Activated T-cell treated with anti-CD3 and anti-CD28 coated beads, Interleukin-2, amount 50 U/mL, for 4 hours (primary cell): ENCODE measurements at regions not wholly inside any gene's neighbourhood (a gene's known extent, or its start where the extent isn't known, plus 50 kb on each side); places are given as distances from the start of the nearest gene placed in this dataset.
"Not testable (repeated sequence)": the region's sequence is repeated elsewhere in the genome, so short reads cannot be mapped to it uniquely, and the experiment has no call there.

Experiments
- ATAC-seq, 2 donors: fragments of 200-7000 bp; cut with Tn5 transposase; one replicate each; pipeline ENCODE4 v1.10.0; 2021
- DNase-seq: peaks from one replicate; pipeline ENCODE4 v3.0.0-alpha.2; 2020
- H3K27me3 Mint-ChIP-seq: one replicate; pipeline ENCODE4 v1.8.0; 2021; ENCODE audit warnings: low read depth, mixed read lengths
- H3K36me3 Mint-ChIP-seq: one replicate; pipeline ENCODE4 v1.8.0; 2022; ENCODE audit warnings: mixed read lengths; ENCODE audit not compliant: insufficient read depth
- H3K4me1 Mint-ChIP-seq: one replicate; pipeline ENCODE4 v1.8.0; 2021; ENCODE audit warnings: low read depth, mixed read lengths
- H3K4me3 Mint-ChIP-seq: one replicate; pipeline ENCODE4 v1.8.0; 2021; ENCODE audit warnings: mild to moderate bottlenecking, moderate library complexity, mixed read lengths
- H3K9me3 Mint-ChIP-seq: one replicate; pipeline ENCODE4 v1.8.0; 2021; ENCODE audit warnings: mixed read lengths

DNA sequence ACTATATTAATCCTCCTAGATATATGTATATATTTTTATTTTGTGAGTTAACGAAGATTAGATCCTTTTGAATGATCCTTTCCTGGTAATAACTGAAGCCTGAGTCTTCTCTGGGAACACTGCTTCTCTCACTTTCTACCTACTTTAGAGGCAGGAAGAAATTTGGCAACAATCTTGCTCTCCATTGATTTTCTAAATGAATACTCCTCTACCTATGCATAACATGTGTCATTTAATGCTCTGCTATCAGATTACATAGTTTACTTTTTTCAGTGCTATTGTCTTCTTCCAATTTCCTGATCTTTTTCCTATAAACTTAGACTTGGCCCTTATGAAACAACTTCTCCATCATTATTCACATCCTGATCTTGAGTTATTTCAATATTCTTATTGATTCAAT lies 60.4 kb upstream of the PDHA2 start:
- H3K9me3 Mint-ChIP-seq: peaks cover 5% of the 10 kb centered on the region
- DNase-seq: no peak
- H3K27me3 Mint-ChIP-seq: no peaks in the 10 kb centered on the region
- no peaks in the 10 kb centered on the region for H3K36me3 Mint-ChIP-seq
- ATAC-seq: no peak
- H3K4me1 Mint-ChIP-seq: no peaks in the 10 kb centered on the region
- no peak overlapping the region for H3K4me3 Mint-ChIP-seq

DNA sequence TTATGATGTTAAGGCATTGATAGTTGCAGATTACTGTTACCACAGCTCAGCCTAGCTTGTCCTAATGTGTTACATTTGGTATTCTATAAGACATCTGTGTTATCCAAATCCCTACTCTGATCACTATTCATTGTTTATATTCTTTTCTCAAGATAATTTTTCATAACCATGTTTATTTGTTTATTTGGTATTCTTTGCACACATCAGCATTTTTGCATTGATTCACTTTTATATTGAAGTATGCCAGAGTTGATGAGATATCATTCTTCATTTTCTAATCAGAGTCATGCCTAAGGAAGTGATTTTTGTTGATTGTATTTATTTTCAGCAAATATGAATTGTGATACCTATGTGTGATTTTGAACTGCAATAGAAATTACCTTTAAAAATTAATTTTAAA lies 61.2 kb upstream of the PDHA2 start:
- H3K4me1 Mint-ChIP-seq: no peaks in the 10 kb centered on the region
- ATAC-seq (no peak), DNase-seq (no peak)
- H3K27me3 Mint-ChIP-seq: no peaks in the 10 kb centered on the region
- H3K36me3 Mint-ChIP-seq: no peaks in the 10 kb centered on the region
- no peak overlapping the region for H3K4me3 Mint-ChIP-seq
- H3K9me3 Mint-ChIP-seq: peaks cover 5% of the 10 kb centered on the region

DNA sequence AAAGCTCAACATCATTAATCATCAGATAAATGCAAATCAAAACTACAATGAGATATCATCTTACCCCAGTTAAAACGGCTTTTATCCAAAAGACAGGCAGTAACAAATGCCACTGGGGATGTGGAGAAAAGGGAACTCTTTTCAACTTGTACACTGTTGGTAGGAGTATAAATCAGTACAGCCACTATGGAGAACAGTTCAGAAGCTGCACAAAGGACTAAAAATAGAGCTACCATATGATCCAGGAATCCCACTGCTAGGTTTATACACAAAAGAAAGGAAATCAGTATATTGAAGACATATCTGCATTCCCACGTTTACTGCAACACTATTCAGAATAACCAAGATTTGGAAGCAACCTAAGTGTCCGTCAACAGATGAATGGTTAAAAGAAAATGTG lies 69.3 kb upstream of the PDHA2 start:
- H3K4me3 Mint-ChIP-seq, ATAC-seq, DNase-seq, H3K36me3 Mint-ChIP-seq, H3K27me3 Mint-ChIP-seq, H3K9me3 Mint-ChIP-seq, H3K4me1 Mint-ChIP-seq: not testable (repeated sequence)

DNA sequence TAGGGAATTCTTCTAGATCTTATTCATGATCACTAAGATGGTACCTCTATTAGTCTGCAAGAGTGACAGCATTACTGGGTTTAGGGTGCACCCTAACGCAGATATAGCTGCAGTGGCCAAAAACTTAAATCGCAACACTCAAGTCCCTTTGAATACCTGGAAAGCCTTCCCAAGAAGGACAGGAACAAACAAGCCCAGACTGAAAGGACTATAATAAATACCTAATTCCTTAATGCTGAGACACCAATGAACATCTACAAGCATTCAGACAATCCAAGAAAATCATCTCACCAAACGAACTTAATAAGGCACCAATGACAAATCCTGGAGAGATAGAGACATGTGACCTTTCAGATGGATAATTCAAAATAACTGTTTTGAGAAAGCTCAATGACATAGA lies 74.9 kb upstream of the PDHA2 start:
- H3K36me3 Mint-ChIP-seq: no peaks in the 10 kb centered on the region
- ATAC-seq: no peak
- no peaks in the 10 kb centered on the region for H3K4me1 Mint-ChIP-seq

DNA sequence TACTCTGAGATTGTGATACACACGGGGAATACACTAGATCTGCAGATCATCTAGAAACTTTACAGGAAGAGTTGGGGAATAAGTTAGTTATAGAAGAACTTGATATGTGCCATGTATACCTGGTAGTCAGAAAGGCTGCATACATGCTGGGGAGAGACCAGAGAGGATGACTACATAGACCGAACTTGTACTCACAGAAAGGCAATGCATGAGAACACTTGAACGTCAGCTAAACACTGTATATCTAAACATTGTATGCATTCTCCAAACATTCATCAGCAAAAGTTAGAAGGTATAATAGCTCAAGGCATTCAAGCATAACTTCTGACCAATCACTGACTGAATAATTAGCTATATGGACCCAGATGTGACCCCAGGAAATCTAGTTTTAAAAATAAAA lies 78.0 kb upstream of the PDHA2 start:
- H3K4me3 Mint-ChIP-seq: no peak overlapping the region
- H3K9me3 Mint-ChIP-seq: peaks cover 5% of the 10 kb centered on the region
- no peaks in the 10 kb centered on the region for H3K27me3 Mint-ChIP-seq
- ATAC-seq (no peak), DNase-seq (no peak)
- no peaks in the 10 kb centered on the region for H3K4me1 Mint-ChIP-seq
- no peaks in the 10 kb centered on the region for H3K36me3 Mint-ChIP-seq

More for the DNA sequence above, 74.9 kb upstream of the PDHA2 start:
- Mint-ChIP-seq H3K4me3 (no peak overlapping the region), H3K9me3 (peaks cover 5% of the 10 kb centered on the region), H3K27me3 (no peaks in the 10 kb centered on the region)
- no peak for DNase-seq

DNA sequence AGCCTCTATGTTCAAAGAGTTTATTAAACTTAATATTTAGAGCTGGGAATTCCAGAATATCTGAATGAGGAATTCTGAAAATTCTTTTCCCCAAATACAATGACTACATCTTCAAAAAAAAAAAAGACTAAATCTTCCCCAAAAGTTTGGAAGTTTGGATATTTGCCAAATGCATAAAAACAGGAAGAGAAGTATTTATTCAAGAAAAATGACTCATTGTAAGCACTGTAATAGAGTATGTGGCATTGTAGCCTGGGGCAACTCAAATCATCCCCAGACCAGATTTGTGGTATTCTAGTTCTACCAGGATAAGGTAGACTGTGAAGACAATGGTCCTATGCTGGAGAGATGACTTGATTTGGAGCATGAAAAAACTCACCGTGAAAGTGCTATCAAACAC lies 78.5 kb upstream of the PDHA2 start:
- ATAC-seq (no peak), DNase-seq (no peak)
- no peaks in the 10 kb centered on the region for H3K36me3 Mint-ChIP-seq
- no peaks in the 10 kb centered on the region for H3K27me3 Mint-ChIP-seq
- peaks cover 5% of the 10 kb centered on the region for H3K9me3 Mint-ChIP-seq
- no peak overlapping the region for H3K4me3 Mint-ChIP-seq
- no peaks in the 10 kb centered on the region for H3K4me1 Mint-ChIP-seq

DNA sequence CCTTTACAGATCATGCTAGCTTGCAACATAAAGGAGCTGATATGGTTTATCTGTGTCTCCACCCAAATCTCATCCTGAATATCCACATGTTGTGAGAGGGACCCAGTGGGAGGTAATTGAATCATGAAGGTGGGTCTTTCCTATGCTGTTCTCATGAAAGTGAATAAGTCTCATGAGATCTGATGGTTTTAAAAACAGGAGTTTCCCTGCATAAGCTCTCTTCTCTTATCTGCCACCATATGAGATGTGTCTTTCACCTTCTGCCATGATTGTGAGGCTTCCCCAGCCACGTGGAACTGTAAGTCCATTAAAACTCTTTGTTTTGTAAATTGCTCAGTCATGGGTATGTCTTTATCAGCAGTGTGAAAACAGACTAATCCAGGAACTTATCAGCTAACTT lies 79.2 kb upstream of the PDHA2 start:
- H3K4me1 Mint-ChIP-seq, H3K36me3 Mint-ChIP-seq, ATAC-seq, H3K4me3 Mint-ChIP-seq, DNase-seq, H3K9me3 Mint-ChIP-seq, H3K27me3 Mint-ChIP-seq: not testable (repeated sequence)

DNA sequence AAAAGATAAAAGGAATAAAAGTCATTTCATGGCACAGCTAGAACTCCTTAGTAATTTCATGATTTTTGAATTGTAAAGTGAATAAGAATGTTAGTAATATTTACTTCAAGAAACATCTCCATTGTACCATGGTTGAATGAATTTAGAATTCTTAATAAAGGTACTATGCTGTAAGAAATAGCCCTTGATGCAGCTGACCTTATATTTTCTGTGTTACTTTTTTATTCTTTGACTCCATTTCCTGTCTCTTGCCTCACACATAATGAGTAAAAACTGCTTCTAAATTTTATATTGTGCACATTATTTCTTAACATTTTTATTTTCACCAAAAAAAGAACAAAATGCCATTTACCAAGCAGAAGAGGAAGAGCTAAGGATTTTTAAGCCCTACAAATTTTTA lies 81.9 kb upstream of the PDHA2 start:
- Mint-ChIP-seq H3K9me3 (no peaks in the 10 kb centered on the region), H3K36me3 (no peaks in the 10 kb centered on the region), H3K4me3 (no peak overlapping the region), H3K4me1 (no peaks in the 10 kb centered on the region), H3K27me3 (no peaks in the 10 kb centered on the region)
- no peak for ATAC-seq
- DNase-seq: no peak

DNA sequence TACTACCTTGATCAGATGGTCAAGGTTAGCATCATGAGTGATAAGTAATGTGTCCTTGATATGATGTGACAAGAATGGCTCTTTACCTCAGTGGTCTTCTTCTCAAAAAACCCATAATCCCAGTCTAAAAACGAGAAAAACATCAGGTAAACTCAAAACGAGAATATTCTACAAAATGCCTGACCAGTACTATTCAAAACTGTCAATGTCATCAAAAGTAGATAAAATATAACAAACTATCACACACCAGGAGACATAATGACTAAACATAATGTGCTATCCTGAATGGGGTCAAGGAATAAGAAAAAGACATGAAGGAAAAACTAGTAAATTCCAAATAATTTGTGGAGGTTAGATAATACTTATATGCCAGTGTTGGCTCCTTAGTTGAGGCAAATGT lies 85.2 kb upstream of the PDHA2 start:
- H3K9me3 Mint-ChIP-seq: no peaks in the 10 kb centered on the region
- no peak overlapping the region for H3K4me3 Mint-ChIP-seq
- no peaks in the 10 kb centered on the region for H3K4me1 Mint-ChIP-seq
- H3K36me3 Mint-ChIP-seq: no peaks in the 10 kb centered on the region
- H3K27me3 Mint-ChIP-seq: no peaks in the 10 kb centered on the region
- ATAC-seq (no peak), DNase-seq (no peak)

DNA sequence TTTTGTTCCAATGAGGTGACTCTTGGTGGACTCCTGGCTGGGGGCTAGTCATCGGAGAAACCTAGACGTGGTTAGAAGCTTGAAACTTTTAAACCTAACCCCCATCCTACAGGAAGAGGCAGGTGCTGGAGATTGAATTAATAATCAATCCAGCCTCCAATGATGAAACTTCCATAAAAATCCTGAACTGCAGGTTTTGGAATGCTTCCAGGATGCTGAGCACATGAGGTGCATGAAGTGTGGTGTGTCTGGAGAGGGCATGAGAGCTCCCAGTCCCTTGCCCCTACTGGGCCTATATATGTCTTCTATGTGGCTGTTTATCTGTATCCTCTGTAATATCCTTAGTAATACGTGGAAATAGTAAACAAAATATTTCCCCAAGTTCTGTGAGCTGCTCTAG lies 90.7 kb upstream of the PDHA2 start:
- H3K4me1 Mint-ChIP-seq: no peaks in the 10 kb centered on the region
- H3K9me3 Mint-ChIP-seq: peaks cover 11% of the 10 kb centered on the region
- H3K27me3 Mint-ChIP-seq: no peaks in the 10 kb centered on the region
- H3K36me3 Mint-ChIP-seq: no peaks in the 10 kb centered on the region
- DNase-seq (no peak), ATAC-seq (no peak)
- no peak overlapping the region for H3K4me3 Mint-ChIP-seq

DNA sequence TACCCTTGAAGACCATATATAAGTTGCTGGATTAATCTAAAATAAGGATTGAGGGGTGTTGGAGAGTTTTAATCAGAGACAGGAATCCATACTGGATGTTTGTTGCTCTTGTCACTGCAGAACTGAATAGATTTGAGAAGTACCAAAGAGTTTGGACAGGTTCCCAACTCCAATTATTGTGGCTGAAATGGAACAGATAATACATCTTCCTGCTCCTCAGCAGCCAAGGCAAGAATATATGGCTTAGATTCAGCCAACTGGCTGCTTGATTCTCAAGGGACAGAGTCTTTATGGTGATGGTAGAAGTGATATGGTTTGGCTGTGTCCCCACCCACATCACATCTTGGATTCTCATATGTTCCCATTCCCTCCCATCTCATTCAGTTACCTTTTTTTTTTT lies 97.0 kb upstream of the PDHA2 start:
- DNase-seq (no peak), ATAC-seq (no peak)

DNA sequence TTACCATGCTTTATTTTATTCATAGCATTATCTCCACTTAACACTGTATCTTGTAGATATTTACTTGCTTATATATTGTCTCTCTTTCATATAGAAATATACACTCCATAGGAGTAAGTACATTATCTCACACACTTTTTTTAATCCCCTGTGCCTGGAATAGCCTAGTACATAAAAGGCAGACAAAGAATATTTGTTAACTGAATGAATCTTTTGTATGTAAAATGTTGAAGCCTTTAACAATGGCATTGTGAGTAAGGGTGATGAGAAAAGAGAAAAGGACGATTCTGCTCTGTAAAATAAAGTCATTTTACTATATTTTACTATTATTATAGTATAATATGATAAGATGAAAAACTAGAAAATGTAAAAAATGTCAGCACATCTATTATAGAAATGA lies 97.7 kb upstream of the PDHA2 start:
- Mint-ChIP-seq H3K4me1 (no peaks in the 10 kb centered on the region), H3K4me3 (no peak overlapping the region)

More for the DNA sequence above, 97.0 kb upstream of the PDHA2 start:
- no peaks in the 10 kb centered on the region for H3K27me3 Mint-ChIP-seq
- no peaks in the 10 kb centered on the region for H3K36me3 Mint-ChIP-seq
- H3K9me3 Mint-ChIP-seq: peaks cover 15% of the 10 kb centered on the region
- H3K4me3 Mint-ChIP-seq: no peak overlapping the region
- no peaks in the 10 kb centered on the region for H3K4me1 Mint-ChIP-seq

DNA sequence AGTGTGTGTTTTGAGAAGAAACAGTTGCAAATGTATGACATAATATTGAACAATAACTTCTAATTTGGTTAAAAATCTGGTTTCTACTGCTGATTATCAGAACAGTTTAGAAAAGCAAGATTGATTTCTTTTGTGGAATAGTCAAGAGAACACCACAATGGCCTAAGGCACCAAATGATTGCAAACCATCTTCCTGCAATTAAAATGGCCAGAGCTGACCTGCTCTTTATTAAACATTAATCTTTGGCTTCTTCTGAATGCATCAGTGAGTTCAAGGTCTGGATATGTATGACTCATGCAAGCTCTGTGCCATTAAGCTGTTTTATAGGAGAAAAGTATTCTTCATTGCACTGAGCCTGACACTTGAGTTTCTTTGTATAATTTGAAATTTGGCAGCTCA lies 107.8 kb upstream of the PDHA2 start:
- H3K4me1 Mint-ChIP-seq: no peaks in the 10 kb centered on the region
- no peaks in the 10 kb centered on the region for H3K27me3 Mint-ChIP-seq
- no peaks in the 10 kb centered on the region for H3K36me3 Mint-ChIP-seq
- H3K4me3 Mint-ChIP-seq: no peak overlapping the region
- ATAC-seq (no peak), DNase-seq (no peak)
- H3K9me3 Mint-ChIP-seq: no peaks in the 10 kb centered on the region

More for the DNA sequence above, 97.7 kb upstream of the PDHA2 start:
- no peaks in the 10 kb centered on the region for H3K27me3 Mint-ChIP-seq
- H3K9me3 Mint-ChIP-seq: peaks cover 15% of the 10 kb centered on the region
- DNase-seq: no peak
- ATAC-seq: no peak
- H3K36me3 Mint-ChIP-seq: no peaks in the 10 kb centered on the region

DNA sequence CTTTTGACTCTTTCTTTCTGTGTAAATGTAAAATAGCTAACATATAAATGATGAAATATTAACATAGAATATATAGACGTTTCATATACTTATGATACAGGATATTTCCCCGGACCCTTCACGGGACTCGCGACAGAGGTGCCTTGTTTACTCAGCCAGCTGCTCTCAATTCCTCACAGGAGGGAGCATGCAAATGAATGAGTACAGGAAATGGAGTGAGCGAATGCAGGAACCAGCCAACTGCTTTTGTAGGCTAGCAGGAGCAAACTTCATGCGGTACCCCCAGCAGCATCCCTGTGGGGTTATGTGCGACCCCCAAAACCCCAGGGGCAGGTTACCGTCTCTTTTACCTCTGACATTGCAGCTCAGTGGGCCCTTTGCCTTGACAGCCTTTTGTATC lies 110.3 kb upstream of the PDHA2 start:
- Mint-ChIP-seq H3K27me3 (no peaks in the 10 kb centered on the region), H3K9me3 (no peaks in the 10 kb centered on the region), H3K4me1 (no peaks in the 10 kb centered on the region), H3K36me3 (no peaks in the 10 kb centered on the region), H3K4me3 (no peak overlapping the region)
- no peak for ATAC-seq
- DNase-seq: no peak

DNA sequence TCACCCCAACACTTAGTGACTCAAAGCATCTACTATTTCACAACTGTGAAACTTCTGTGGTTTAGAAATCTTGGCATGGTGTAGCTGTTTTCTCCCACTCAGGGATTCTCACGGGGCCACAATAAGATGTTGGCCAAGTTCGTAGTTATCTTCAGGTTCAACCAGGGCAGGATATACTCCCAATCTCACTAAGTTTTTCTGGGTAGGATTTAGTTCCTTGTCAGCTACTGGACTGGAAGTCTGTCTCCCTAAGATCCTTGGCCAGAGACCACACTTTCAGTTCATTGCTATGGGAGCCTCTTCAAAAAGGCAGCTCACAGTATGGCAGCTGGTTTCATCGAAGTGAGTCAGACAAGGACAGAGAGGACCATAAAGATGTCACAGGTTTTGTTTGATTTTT lies 111.7 kb upstream of the PDHA2 start:
- Mint-ChIP-seq H3K27me3 (no peaks in the 10 kb centered on the region), H3K36me3 (no peaks in the 10 kb centered on the region), H3K4me3 (no peak overlapping the region), H3K4me1 (no peaks in the 10 kb centered on the region), H3K9me3 (no peaks in the 10 kb centered on the region)
- no peak for DNase-seq
- no peak for ATAC-seq

DNA sequence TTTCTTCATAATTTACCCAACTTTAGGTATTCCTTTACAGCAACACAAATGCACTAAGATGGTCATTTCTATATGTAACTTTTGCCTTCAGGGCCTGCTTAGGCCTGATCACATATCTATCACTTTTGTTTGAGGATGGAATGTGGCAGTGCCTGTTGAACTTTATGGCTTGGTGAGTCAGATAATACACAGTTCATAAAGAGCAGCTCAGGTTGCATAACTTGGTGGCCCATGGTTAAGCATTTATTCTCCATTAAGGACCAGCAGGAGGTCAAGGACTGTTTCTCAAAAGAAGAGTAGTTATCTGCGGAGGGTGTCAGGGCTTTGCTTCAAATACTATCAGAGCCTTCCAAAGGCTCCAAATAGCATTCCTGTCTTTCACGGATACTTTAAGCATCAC lies 124.1 kb upstream of the PDHA2 start:
- no peak overlapping the region for H3K4me3 Mint-ChIP-seq
- H3K9me3 Mint-ChIP-seq: peaks cover 18% of the 10 kb centered on the region
- H3K36me3 Mint-ChIP-seq: no peaks in the 10 kb centered on the region
- DNase-seq (no peak), ATAC-seq (no peak)
- no peaks in the 10 kb centered on the region for H3K4me1 Mint-ChIP-seq
- H3K27me3 Mint-ChIP-seq: no peaks in the 10 kb centered on the region
